GM19099 (cell line): ENCODE measurements at regions not wholly inside any gene's neighbourhood (a gene's known extent, or its start where the extent isn't known, plus 50 kb on each side); places are given as distances from the start of the nearest gene placed in this dataset.

Source experiments
- POLR2A ChIP-seq: IDR thresholded peaks from 3 replicates; pipeline ENCODE4 v1.6.1; 2011; ENCODE audit warnings: low read depth; ENCODE audit not compliant: insufficient read length; ENCODE audit errors: extremely low read depth

DNA sequence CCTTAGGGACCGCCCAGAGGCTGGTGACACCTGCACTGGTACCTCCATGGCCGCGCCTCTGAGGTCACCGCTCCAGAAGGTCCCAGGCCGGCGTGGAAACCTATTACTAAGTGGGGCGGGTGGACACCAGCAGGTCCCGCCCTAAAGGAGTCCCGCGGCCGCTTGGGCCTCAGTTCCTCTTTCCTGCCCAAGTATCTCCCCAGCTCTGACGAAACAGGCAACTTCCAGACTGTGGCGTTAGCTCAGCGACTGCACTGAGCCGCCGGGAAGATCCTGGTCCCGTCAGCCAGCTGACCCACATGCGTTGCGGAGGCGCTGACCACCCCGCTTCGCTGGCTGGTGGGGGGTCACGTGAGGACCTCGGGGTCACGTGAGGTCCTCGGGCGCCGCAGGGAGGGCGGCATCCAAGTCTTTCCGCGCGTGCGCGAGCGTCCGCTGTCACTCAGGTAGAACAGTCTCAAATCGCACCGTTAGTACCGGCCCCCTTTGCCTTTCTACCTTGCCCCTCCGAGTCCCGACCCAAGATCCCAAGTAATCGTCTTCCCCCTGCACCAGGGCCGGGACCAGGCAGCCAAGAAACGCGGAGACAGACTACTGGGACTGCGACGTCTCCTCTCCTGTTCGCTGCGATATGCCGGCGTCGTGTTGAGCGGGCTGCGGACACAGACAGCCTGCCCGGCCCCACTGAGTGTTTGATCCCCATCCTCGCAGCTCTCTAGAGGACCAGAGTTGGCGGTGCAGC, 53.7 kb upstream of the KDM4C start:
- TF ChIP-seq POLR2A: peak; percentile 82

DNA sequence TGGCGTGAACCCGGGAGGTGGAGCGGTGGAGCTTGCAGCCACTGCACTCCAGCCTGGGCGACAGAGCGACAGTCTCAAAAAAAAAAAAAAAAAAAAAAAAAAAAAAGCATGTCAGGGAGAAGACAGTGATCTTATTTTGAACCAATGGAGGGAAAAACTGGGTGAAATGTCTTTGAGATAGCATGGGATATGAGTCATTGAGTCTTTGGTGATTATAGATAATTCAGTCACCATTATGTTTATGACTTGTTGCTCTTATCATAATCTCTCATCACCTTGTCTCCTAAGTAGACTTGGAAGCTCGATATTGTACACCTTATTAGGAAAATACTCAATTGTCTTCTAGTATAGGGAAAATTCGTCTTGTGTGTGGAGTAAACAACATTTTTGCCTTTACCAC, 55.1 kb upstream of the KDM4C start:
- no peak for TF ChIP-seq POLR2A

DNA sequence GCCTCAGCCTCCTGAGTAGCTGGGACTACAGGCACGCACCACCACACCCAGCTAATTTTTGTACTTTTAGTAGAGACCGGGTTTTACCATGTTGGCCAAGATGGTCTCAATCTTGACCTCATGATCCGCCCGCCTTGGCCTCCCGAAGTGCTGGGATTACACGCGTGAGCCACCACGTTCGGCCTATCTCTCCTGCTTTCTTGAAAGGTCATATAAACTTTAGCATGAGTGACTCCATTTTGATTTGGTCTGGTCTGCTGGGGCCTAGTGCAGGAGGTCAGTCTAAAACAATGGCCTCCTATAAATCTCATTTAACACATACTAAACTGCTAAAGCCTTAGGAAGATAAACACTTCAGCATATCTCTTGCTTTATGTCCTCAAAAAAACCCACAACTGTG, 50.6 kb upstream of the GLDC start:
- no peak for TF ChIP-seq POLR2A

DNA sequence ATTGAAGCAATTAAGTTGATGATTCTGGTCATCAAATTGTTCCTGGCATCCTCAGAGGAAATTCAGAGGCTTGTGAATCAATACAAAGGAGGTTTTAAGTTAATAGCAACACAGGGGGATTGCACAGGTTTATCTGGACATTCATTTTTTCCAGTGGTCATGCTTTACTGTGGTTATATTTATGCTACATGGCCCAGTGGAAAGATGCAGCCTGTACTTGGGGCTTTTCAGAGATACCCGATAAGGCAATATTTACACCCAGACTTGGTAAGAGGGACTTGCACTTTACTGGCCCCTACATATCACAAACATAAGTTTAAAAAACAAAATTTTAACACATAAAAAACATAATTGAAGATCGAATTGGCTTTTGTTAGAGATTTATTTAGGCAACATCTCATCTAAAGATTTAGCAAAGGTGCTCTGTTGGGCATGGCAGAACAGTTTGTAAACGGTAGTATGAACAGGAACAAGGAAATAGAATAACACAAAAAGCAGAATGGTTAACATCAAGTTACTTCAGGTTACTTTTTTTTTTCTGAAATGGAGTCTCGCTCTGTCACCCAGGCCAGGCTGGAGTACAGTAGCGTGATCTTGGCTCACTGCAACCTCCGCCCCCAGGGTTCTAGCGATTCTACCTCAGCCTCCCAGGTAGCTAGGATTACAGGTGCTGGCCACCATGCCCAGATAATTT, 49.7 kb upstream of the GLDC start:
- TF ChIP-seq POLR2A: no peak
